ENCODE measurements at regions not wholly inside any gene's neighbourhood (a gene's known extent, or its start where the extent isn't known, plus 50 kb on each side); places are given as distances from the start of the nearest gene placed in this dataset.

GRCh38 chr3:153963012-153963411 lies 158.2 kb upstream of the ARHGEF26 start:
- Histone ChIP-seq H3K27me3 (ENCODE audit: insufficient read depth, low read length) (no peaks in the 10 kb centered on the region), H3K4me3 (ENCODE audit: low read depth, low read length) (no peak overlapping the region), H3K4me1 (ENCODE audit: control insufficient read depth in 1 of 2, insufficient read depth in 2 of 2, low read length in 2 of 2) (no peaks in the 10 kb centered on the region), H2BK120ac (ENCODE audit: insufficient read depth, low read length, poor library complexity) (no peak overlapping the region), H3K23ac (ENCODE audit: low read length) (no peak overlapping the region), H3K79me1 (ENCODE audit: low read length) (no peaks in the 10 kb centered on the region), H3K79me2 (ENCODE audit: control insufficient read depth, insufficient read depth, low read length, poor library complexity) (no peaks in the 10 kb centered on the region), H3K27ac (ENCODE audit: low read depth, low read length) (no peak overlapping the region), H2BK12ac (ENCODE audit: low read length) (no peak overlapping the region), H2BK5ac (ENCODE audit: low read depth, low read length, poor library complexity) (no peak overlapping the region), H4K8ac (ENCODE audit: low read depth, low read length) (no peak overlapping the region), H4K91ac (ENCODE audit: low read depth, low read length) (no peak overlapping the region), H3K18ac (ENCODE audit: low read length) (no peak overlapping the region), H4K12ac (ENCODE audit: low read depth, low read length) (no peak overlapping the region), H3K14ac (ENCODE audit: low read length) (no peak overlapping the region), H2AK5ac (ENCODE audit: low read length) (no peak overlapping the region), H2AFZ (ENCODE audit: insufficient read depth, low read length, poor library complexity) (no peak overlapping the region), H3K9ac (ENCODE audit: low read length) (no peak overlapping the region), H3K36me3 (ENCODE audit: control insufficient read depth in 1 of 2, insufficient read depth in 2 of 2, low read length in 2 of 2) (no peaks in the 10 kb centered on the region), H3K9me3 (ENCODE audit: insufficient read depth, low read depth, low read length) (no peaks in the 10 kb centered on the region), H3K4ac (ENCODE audit: low read depth, low read length) (no peak overlapping the region), H3K4me2 (ENCODE audit: low read length) (no peak overlapping the region)
- WGBS (ENCODE audit: extremely low coverage, insufficient coverage, insufficient read length) = no CpG with 5 or more reads among the region's 2 CpGs
- DNase-seq = no peak

GRCh38 chr3:153967260-153967659 lies 153.9 kb upstream of the ARHGEF26 start:
- no peak for DNase-seq
- no peaks in the 10 kb centered on the region for H3K9me3 ChIP-seq (ENCODE audit: insufficient read depth, low read depth, low read length)

GRCh38 chr3:153970047-153970446 lies 151.1 kb upstream of the ARHGEF26 start:
- Histone ChIP-seq H3K4me2 (ENCODE audit: low read length) (no peak overlapping the region), H3K79me2 (ENCODE audit: control insufficient read depth, insufficient read depth, low read length, poor library complexity) (no peaks in the 10 kb centered on the region), H4K91ac (ENCODE audit: low read depth, low read length) (no peak overlapping the region), H3K27me3 (ENCODE audit: insufficient read depth, low read length) (no peaks in the 10 kb centered on the region), H3K79me1 (ENCODE audit: low read length) (no peaks in the 10 kb centered on the region), H4K8ac (ENCODE audit: low read depth, low read length) (no peak overlapping the region), H4K12ac (ENCODE audit: low read depth, low read length) (no peak overlapping the region), H3K23ac (ENCODE audit: low read length) (no peak overlapping the region), H3K4me1 (ENCODE audit: control insufficient read depth in 1 of 2, insufficient read depth in 2 of 2, low read length in 2 of 2) (no peaks in the 10 kb centered on the region), H2AK5ac (ENCODE audit: low read length) (no peak overlapping the region), H3K9ac (ENCODE audit: low read length) (no peak overlapping the region), H2BK120ac (ENCODE audit: insufficient read depth, low read length, poor library complexity) (no peak overlapping the region), H2BK5ac (ENCODE audit: low read depth, low read length, poor library complexity) (no peak overlapping the region), H3K4me3 (ENCODE audit: low read depth, low read length) (no peak overlapping the region), H3K4ac (ENCODE audit: low read depth, low read length) (no peak overlapping the region), H2AFZ (ENCODE audit: insufficient read depth, low read length, poor library complexity) (no peak overlapping the region), H3K36me3 (ENCODE audit: control insufficient read depth in 1 of 2, insufficient read depth in 2 of 2, low read length in 2 of 2) (no peaks in the 10 kb centered on the region), H3K27ac (ENCODE audit: low read depth, low read length) (no peak overlapping the region), H3K18ac (ENCODE audit: low read length) (no peak overlapping the region), H3K9me3 (ENCODE audit: insufficient read depth, low read depth, low read length) (no peaks in the 10 kb centered on the region), H3K14ac (ENCODE audit: low read length) (no peak overlapping the region), H2BK12ac (ENCODE audit: low read length) (no peak overlapping the region)
- no peak for DNase-seq

More at GRCh38 chr3:153967260-153967659, 153.9 kb upstream of the ARHGEF26 start:
- Histone ChIP-seq H2BK120ac (ENCODE audit: insufficient read depth, low read length, poor library complexity) (no peak overlapping the region), H3K4ac (ENCODE audit: low read depth, low read length) (no peak overlapping the region), H4K8ac (ENCODE audit: low read depth, low read length) (no peak overlapping the region), H3K36me3 (ENCODE audit: control insufficient read depth in 1 of 2, insufficient read depth in 2 of 2, low read length in 2 of 2) (no peaks in the 10 kb centered on the region), H3K14ac (ENCODE audit: low read length) (no peak overlapping the region), H3K4me2 (ENCODE audit: low read length) (no peak overlapping the region), H4K91ac (ENCODE audit: low read depth, low read length) (no peak overlapping the region), H2BK12ac (ENCODE audit: low read length) (no peak overlapping the region), H2BK5ac (ENCODE audit: low read depth, low read length, poor library complexity) (no peak overlapping the region), H4K12ac (ENCODE audit: low read depth, low read length) (no peak overlapping the region), H3K9ac (ENCODE audit: low read length) (no peak overlapping the region), H3K27ac (ENCODE audit: low read depth, low read length) (no peak overlapping the region), H3K79me2 (ENCODE audit: control insufficient read depth, insufficient read depth, low read length, poor library complexity) (no peaks in the 10 kb centered on the region), H3K23ac (ENCODE audit: low read length) (no peak overlapping the region), H3K18ac (ENCODE audit: low read length) (no peak overlapping the region), H2AK5ac (ENCODE audit: low read length) (no peak overlapping the region), H2AFZ (ENCODE audit: insufficient read depth, low read length, poor library complexity) (no peak overlapping the region), H3K4me3 (ENCODE audit: low read depth, low read length) (no peak overlapping the region), H3K27me3 (ENCODE audit: insufficient read depth, low read length) (no peaks in the 10 kb centered on the region), H3K4me1 (ENCODE audit: control insufficient read depth in 1 of 2, insufficient read depth in 2 of 2, low read length in 2 of 2) (no peaks in the 10 kb centered on the region), H3K79me1 (ENCODE audit: low read length) (no peaks in the 10 kb centered on the region)
- WGBS (ENCODE audit: extremely low coverage, insufficient coverage, insufficient read length) = no CpG with 5 or more reads among the region's 2 CpGs

- Histone ChIP-seq H3K27me3 (ENCODE audit: insufficient read depth, low read length) (no peaks in the 10 kb centered on the region), H2BK12ac (ENCODE audit: low read length) (no peak overlapping the region), H3K18ac (ENCODE audit: low read length) (no peak overlapping the region), H2AK5ac (ENCODE audit: low read length) (no peak overlapping the region), H3K9me3 (ENCODE audit: insufficient read depth, low read depth, low read length) (no peaks in the 10 kb centered on the region), H3K27ac (ENCODE audit: low read depth, low read length) (no peak overlapping the region), H3K79me2 (ENCODE audit: control insufficient read depth, insufficient read depth, low read length, poor library complexity) (no peaks in the 10 kb centered on the region), H3K4me1 (ENCODE audit: control insufficient read depth in 1 of 2, insufficient read depth in 2 of 2, low read length in 2 of 2) (no peaks in the 10 kb centered on the region), H3K4ac (ENCODE audit: low read depth, low read length) (no peak overlapping the region), H3K4me2 (ENCODE audit: low read length) (no peak overlapping the region), H2AFZ (ENCODE audit: insufficient read depth, low read length, poor library complexity) (no peak overlapping the region), H3K9ac (ENCODE audit: low read length) (no peak overlapping the region), H4K12ac (ENCODE audit: low read depth, low read length) (no peak overlapping the region), H2BK120ac (ENCODE audit: insufficient read depth, low read length, poor library complexity) (no peak overlapping the region), H3K4me3 (ENCODE audit: low read depth, low read length) (no peak overlapping the region), H4K91ac (ENCODE audit: low read depth, low read length) (no peak overlapping the region), H3K36me3 (ENCODE audit: control insufficient read depth in 1 of 2, insufficient read depth in 2 of 2, low read length in 2 of 2) (no peaks in the 10 kb centered on the region), H3K14ac (ENCODE audit: low read length) (no peak overlapping the region), H4K8ac (ENCODE audit: low read depth, low read length) (no peak overlapping the region), H3K23ac (ENCODE audit: low read length) (no peak overlapping the region), H3K79me1 (ENCODE audit: low read length) (no peaks in the 10 kb centered on the region), H2BK5ac (ENCODE audit: low read depth, low read length, poor library complexity) (no peak overlapping the region)
- WGBS (ENCODE audit: extremely low coverage, insufficient coverage, insufficient read length) = no CpG with 5 or more reads among the region's 1 CpG
- DNase-seq = no peak
Measured at GRCh38 chr3:153970741-153971347, 150.3 kb upstream of the ARHGEF26 start.

Data from trophoblast cell (in vitro differentiated cells and primary cell).